ENCODE measurements at regions not wholly inside any gene's neighbourhood (a gene's known extent, or its start where the extent isn't known, plus 50 kb on each side); places are given as distances from the start of the nearest gene placed in this dataset.

GRCh38 chr4:114519368-114519767 is 79.2 kb upstream of the UGT8 start:
- TF ChIP-seq CTCF (IDR thresholded peaks at IDR 0.05): no peak
- no peak for TF ChIP-seq POLR2A (IDR thresholded peaks at IDR 0.05)

Data from body of pancreas (tissue), 4 donors.